IPS-20b (cell line): ENCODE measurements at regions not wholly inside any gene's neighbourhood (a gene's known extent, or its start where the extent isn't known, plus 50 kb on each side); places are given as distances from the start of the nearest gene placed in this dataset.
"Not testable (repeated sequence)": the region's sequence is repeated elsewhere in the genome, so short reads cannot be mapped to it uniquely, and the experiment has no call there.

ENCODE experiments used
- H3K27ac ChIP-seq: one replicate; pipeline ENCODE4 v1.5.1; 2013; ENCODE audit warnings: low read length
- H3K27me3 ChIP-seq: 2 replicates; pipeline ENCODE4 v1.6.1; 2013; ENCODE audit warnings: mild to moderate bottlenecking, low read length, inconsistent platforms; ENCODE audit not compliant: insufficient read depth
- H3K36me3 ChIP-seq: 2 replicates; pipeline ENCODE4 v1.6.1; 2013; ENCODE audit warnings: low read depth, mild to moderate bottlenecking, inconsistent platforms, low read length, moderate library complexity; ENCODE audit not compliant: insufficient read depth
- H3K4me1 ChIP-seq: 2 replicates; pipeline ENCODE4 v1.6.1; 2013; ENCODE audit warnings: mild to moderate bottlenecking, control low read depth, inconsistent platforms, low read length, moderate library complexity; ENCODE audit not compliant: insufficient read depth
- H3K4me3 ChIP-seq: 2 replicates; pipeline ENCODE4 v1.5.1; 2013; ENCODE audit warnings: mild to moderate bottlenecking, low read length, inconsistent platforms
- H3K9ac ChIP-seq: 2 replicates; pipeline ENCODE4 v1.6.1; 2013; ENCODE audit warnings: low read depth, mild to moderate bottlenecking, inconsistent platforms, low read length, moderate library complexity
- H3K9me3 ChIP-seq: 2 replicates; pipeline ENCODE4 v1.6.1; 2013; ENCODE audit warnings: mild to moderate bottlenecking, low read depth, low read length, inconsistent platforms; ENCODE audit not compliant: insufficient read depth

- H3K27ac ChIP-seq: no peak overlapping the region
- no peaks in the 10 kb centered on the region for H3K9me3 ChIP-seq
- H3K4me1 ChIP-seq: no peaks in the 10 kb centered on the region
- H3K27me3 ChIP-seq: no peaks in the 10 kb centered on the region
- H3K9ac ChIP-seq: no peak overlapping the region
- H3K36me3 ChIP-seq: no peaks in the 10 kb centered on the region
- H3K4me3 ChIP-seq: no peak overlapping the region
Observed at GRCh38 chr3:104080088-104080626, 1286.6 kb upstream of the ALCAM start.

DNA sequence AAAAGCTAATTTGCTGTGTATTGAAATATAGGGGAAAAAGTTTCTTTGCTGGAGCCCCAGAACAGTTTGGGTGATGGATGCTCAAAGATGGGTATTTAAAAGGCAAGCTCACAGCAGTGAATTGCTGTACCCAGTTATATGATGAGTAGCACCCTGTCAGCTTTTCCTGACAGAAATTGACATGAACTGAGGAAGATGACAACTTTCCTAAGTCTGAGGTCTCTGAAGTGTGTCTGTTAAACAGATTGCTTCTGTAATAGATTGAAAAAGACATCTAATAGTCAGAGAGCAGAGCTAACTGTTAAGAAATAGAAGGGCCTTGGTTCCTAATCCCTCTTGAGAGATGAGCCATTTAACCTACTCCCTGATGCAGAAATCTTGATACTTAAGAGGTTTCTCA, 1278.0 kb upstream of the ALCAM start:
- H3K9ac ChIP-seq: no peak overlapping the region
- no peaks in the 10 kb centered on the region for H3K4me1 ChIP-seq
- no peaks in the 10 kb centered on the region for H3K27me3 ChIP-seq
- H3K9me3 ChIP-seq: no peaks in the 10 kb centered on the region
- H3K27ac ChIP-seq: no peak overlapping the region
- H3K4me3 ChIP-seq: no peak overlapping the region
- H3K36me3 ChIP-seq: no peaks in the 10 kb centered on the region

- not testable (repeated sequence) for H3K27me3 ChIP-seq, H3K9me3 ChIP-seq
Observed at GRCh38 chr3:104089987-104090386, 1276.7 kb upstream of the ALCAM start.

GRCh38 chr3:104101736-104102135, 1265.0 kb upstream of the ALCAM start:
- H3K27ac ChIP-seq: no peak overlapping the region

More at GRCh38 chr3:104089987-104090386, 1276.7 kb upstream of the ALCAM start:
- H3K27ac ChIP-seq, H3K4me1 ChIP-seq, H3K36me3 ChIP-seq, H3K9ac ChIP-seq, H3K4me3 ChIP-seq: not testable (repeated sequence)

GRCh38 chr3:104102386-104102785, 1264.3 kb upstream of the ALCAM start:
- no peak overlapping the region for H3K27ac ChIP-seq
- no peaks in the 10 kb centered on the region for H3K4me1 ChIP-seq
- H3K27me3 ChIP-seq: no peaks in the 10 kb centered on the region
- no peaks in the 10 kb centered on the region for H3K9me3 ChIP-seq
- no peak overlapping the region for H3K9ac ChIP-seq
- H3K4me3 ChIP-seq: no peak overlapping the region
- no peaks in the 10 kb centered on the region for H3K36me3 ChIP-seq

More at GRCh38 chr3:104101736-104102135, 1265.0 kb upstream of the ALCAM start:
- no peaks in the 10 kb centered on the region for H3K9me3 ChIP-seq
- no peak overlapping the region for H3K4me3 ChIP-seq
- H3K9ac ChIP-seq: no peak overlapping the region
- no peaks in the 10 kb centered on the region for H3K36me3 ChIP-seq
- no peaks in the 10 kb centered on the region for H3K4me1 ChIP-seq
- no peaks in the 10 kb centered on the region for H3K27me3 ChIP-seq

DNA sequence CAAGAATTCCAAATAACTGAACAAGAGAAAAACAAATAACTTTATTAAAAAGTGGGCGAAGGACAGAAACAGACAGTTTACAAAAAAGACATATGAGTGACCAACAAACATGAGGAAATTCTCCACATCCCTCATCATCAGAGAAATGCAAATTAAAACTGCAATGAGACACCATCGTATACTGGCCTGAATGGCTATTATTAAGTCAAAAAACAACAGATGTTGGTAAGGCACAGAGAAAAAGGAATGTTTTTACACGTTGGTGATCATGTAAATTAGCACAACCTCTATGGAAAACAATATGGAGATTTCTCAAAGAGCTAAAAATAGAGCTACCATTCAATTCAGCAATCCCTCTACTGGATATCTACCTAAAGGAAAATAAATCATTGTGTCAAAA, 1260.4 kb upstream of the ALCAM start:
- no peaks in the 10 kb centered on the region for H3K36me3 ChIP-seq
- no peak overlapping the region for H3K4me3 ChIP-seq
- H3K4me1 ChIP-seq: no peaks in the 10 kb centered on the region
- H3K9me3 ChIP-seq: no peaks in the 10 kb centered on the region
- no peak overlapping the region for H3K27ac ChIP-seq
- H3K27me3 ChIP-seq: no peaks in the 10 kb centered on the region
- no peak overlapping the region for H3K9ac ChIP-seq

GRCh38 chr3:104108522-104108921, 1258.2 kb upstream of the ALCAM start:
- no peaks in the 10 kb centered on the region for H3K4me1 ChIP-seq
- H3K9ac ChIP-seq: no peak overlapping the region
- H3K9me3 ChIP-seq: no peaks in the 10 kb centered on the region
- H3K27me3 ChIP-seq: no peaks in the 10 kb centered on the region
- H3K4me3 ChIP-seq: no peak overlapping the region
- no peak overlapping the region for H3K27ac ChIP-seq
- no peaks in the 10 kb centered on the region for H3K36me3 ChIP-seq

DNA sequence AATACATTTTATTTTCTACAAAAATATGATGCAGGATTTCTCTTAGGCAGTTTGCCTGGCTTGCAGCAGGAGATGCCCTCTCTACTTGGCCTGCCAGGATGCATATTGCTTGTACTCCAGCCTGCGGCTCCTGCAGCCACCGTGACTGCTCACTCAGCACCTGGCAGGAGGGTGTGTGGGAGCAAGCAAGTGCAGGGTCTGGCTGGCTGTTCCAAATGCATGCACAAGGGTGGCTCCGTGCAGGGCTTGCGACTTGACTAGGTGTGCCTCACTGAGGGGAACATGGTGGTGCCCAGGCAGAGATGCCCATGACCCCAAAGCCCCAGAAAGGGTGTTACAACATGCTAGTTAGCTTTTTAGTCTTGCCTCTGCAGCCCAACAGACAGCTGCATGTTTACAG, 1240.2 kb upstream of the ALCAM start:
- no peak overlapping the region for H3K9ac ChIP-seq
- no peak overlapping the region for H3K4me3 ChIP-seq
- no peaks in the 10 kb centered on the region for H3K27me3 ChIP-seq
- no peaks in the 10 kb centered on the region for H3K4me1 ChIP-seq
- no peaks in the 10 kb centered on the region for H3K9me3 ChIP-seq
- H3K27ac ChIP-seq: no peak overlapping the region
- H3K36me3 ChIP-seq: no peaks in the 10 kb centered on the region

DNA sequence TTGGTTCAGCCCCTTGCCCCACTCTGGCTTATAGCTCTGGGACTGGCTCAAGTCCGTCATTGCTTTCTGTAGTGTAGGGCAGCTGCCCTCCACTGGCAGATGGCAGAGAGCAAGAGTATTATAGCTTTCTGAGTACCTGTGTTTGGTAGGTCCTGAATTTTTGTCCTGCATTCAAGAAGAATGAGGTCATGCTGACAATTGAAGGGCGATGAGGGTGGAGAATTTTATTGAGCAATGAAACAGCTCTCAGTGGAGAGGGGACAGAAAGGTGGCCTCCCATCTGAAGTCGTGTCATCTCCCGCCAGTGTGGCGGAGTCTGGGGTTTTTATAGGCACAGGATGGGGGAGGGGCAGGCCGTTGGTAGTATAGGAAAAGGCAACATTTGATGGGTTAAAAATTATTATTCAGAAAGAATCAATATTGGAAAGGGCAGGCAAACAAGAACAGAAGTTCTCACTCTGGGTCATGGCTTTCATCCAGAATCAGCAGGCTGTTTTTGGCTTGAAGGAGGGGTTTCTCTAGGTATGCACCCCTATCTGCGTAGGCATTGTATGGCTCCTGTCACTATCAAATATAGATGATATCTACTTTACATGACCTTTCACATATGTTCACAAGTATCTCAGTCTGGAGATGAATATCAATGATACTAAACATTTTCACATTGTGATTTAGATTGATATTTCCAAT, 1239.7 kb upstream of the ALCAM start:
- Histone ChIP-seq H3K9me3 (no peaks in the 10 kb centered on the region), H3K27ac (no peak overlapping the region), H3K4me1 (no peaks in the 10 kb centered on the region), H3K27me3 (no peaks in the 10 kb centered on the region), H3K36me3 (no peaks in the 10 kb centered on the region), H3K4me3 (no peak overlapping the region), H3K9ac (no peak overlapping the region)

GRCh38 chr3:104127830-104128229, 1238.9 kb upstream of the ALCAM start:
- Histone ChIP-seq H3K27me3 (no peaks in the 10 kb centered on the region), H3K9ac (no peak overlapping the region)

DNA sequence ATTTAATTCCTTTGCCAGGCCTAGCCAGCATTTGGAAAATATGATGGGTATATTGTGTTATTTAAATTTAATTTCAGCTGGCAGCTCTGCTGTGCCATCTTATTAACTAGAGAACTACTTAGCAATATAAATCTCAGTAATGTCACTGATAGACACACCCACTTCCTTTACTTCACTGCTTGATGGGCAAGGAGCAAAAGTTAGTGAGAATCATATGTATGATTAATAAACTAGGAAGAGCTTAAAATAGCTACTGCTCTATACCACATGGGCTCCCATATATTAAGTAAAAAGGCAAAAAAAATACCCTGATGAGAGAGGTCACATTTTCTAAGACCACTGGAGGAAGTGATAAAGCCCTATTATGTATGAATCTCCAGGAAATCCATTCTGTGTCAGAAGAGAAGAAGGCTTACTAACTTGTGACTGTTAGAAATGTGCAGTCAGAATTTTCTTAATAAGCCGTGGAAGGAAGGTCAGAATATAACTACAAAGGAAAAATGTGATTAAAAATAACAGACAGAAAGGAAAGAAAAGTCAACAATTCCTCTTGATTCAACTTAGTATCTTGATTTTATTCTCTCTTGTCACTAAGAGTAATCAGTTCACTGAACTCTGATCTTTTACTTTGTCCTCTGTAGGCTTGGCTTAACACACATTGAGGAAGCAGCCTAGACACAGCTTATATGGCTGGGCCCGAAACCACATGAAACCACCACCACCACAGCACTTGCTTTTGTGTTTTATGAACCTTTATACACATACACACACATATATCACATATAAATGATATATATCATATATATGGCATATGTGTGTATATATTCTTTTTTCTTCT, 1233.9 kb upstream of the ALCAM start:
- Histone ChIP-seq H3K4me3 (no peak overlapping the region), H3K27me3 (no peaks in the 10 kb centered on the region), H3K9ac (no peak overlapping the region), H3K4me1 (no peaks in the 10 kb centered on the region), H3K36me3 (no peaks in the 10 kb centered on the region), H3K9me3 (no peaks in the 10 kb centered on the region), H3K27ac (no peak overlapping the region)

More at GRCh38 chr3:104127830-104128229, 1238.9 kb upstream of the ALCAM start:
- Histone ChIP-seq H3K4me3 (no peak overlapping the region), H3K9me3 (no peaks in the 10 kb centered on the region), H3K36me3 (no peaks in the 10 kb centered on the region), H3K4me1 (no peaks in the 10 kb centered on the region), H3K27ac (no peak overlapping the region)

DNA sequence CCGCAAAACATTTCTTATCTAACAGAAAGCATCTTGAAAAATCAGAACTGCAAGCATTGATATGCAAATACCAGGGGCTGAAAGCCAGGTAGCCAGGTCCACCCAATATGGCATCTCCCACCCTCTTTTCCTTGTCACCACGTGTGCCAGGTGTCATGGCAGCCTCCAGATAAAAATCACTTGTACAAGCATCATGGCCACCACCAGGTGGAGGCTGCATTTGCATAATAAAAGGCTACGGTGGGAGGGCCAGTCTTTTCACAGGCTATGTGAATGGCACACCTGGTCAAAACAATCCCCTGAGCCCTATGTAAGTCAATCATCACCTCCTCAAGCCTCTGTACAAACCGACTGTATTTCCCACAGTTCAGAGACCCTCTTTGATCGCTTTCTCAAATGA, 1233.1 kb upstream of the ALCAM start:
- Histone ChIP-seq H3K27me3 (no peaks in the 10 kb centered on the region), H3K36me3 (no peaks in the 10 kb centered on the region), H3K4me3 (no peak overlapping the region), H3K4me1 (no peaks in the 10 kb centered on the region), H3K27ac (no peak overlapping the region), H3K9me3 (no peaks in the 10 kb centered on the region), H3K9ac (no peak overlapping the region)
